ENCODE measurements at regions not wholly inside any gene's neighbourhood (a gene's known extent, or its start where the extent isn't known, plus 50 kb on each side); places are given as distances from the start of the nearest gene placed in this dataset.

DNA sequence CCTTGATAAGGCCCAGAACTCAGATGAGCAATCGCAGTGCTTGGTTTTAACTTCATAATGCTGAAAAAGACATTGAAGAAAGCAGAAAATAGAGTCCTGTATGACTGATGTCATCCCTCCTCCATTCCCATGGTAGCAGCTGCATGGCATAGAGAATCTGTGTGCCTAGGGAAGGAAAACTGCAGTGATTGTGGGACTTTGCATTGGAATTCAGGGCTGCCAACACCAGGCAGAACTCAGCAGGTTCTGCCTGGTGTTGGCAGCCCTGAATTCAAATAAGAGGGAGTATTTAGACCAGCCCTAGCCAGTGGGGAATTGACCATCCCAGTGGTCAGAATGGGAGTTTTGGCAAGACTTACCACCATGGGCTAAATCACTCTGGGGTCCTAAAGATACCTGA lies 1016.0 kb downstream of the FAM181B start:
- no peaks in the 10 kb centered on the region for H3K9me3 ChIP-seq (ENCODE audit: low read length)
- no peak overlapping the region for H3K4me3 ChIP-seq (ENCODE audit: low read depth in 1 of 2, low read length in 2 of 2)
- no peak overlapping the region for H3K9ac ChIP-seq (ENCODE audit: low read length)
- H3K4me1 ChIP-seq (ENCODE audit: insufficient read depth, low read length), result no peaks in the 10 kb centered on the region
- no peak overlapping the region for H3K27ac ChIP-seq (ENCODE audit: low read depth, low read length)
- H3K27me3 ChIP-seq (ENCODE audit: control insufficient read depth in 1 of 2, insufficient read depth in 2 of 2, low read length in 2 of 2), result no peaks in the 10 kb centered on the region
- no peaks in the 10 kb centered on the region for H3K36me3 ChIP-seq (ENCODE audit: insufficient read depth, low read length)

DNA sequence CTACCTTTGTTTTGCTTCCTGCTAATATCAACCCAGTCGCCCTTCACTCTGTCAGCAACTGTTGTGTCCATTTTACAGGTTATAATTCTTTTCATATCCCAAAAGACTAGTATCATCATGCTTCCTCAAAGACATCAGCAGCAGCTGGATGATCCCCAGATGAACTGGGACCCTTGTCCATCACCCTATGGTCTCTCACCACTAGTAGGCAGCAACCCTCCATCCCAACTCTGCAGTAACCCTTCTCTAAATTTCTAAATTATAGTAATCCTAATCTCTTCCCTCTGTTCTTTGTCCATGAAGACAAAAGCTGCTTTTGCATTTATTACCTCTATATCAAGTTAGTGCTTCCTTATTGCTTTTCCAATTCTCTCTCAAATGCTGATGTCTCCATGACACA lies 1025.8 kb downstream of the FAM181B start:
- no peaks in the 10 kb centered on the region for H3K36me3 ChIP-seq (ENCODE audit: insufficient read depth, low read length)
- H3K27me3 ChIP-seq (ENCODE audit: control insufficient read depth in 1 of 2, insufficient read depth in 2 of 2, low read length in 2 of 2), result no peaks in the 10 kb centered on the region
- H3K4me3 ChIP-seq (ENCODE audit: low read depth in 1 of 2, low read length in 2 of 2), result no peak overlapping the region
- no peak overlapping the region for H3K27ac ChIP-seq (ENCODE audit: low read depth, low read length)
- H3K9ac ChIP-seq (ENCODE audit: low read length), result no peak overlapping the region
- H3K9me3 ChIP-seq (ENCODE audit: low read length), result no peaks in the 10 kb centered on the region
- no peaks in the 10 kb centered on the region for H3K4me1 ChIP-seq (ENCODE audit: insufficient read depth, low read length)

DNA sequence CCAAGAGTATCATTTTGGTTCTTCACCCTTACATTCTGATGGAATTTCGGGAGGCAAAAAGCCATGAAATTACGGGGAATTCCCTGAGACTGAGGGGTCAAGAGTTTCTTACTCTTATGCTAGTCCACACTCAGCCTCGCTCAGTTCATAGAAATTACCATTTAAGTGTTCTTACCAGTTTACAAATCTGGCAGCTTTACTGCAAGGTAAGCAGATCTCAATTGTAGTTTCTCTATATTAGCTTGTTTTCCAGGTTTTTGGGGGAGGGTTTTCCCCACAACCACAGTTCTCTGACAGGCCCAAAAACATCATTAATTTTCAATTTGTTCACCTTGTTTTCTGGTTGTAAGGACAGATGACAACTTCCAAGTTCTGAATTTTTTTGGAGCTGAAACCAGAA lies 1028.4 kb downstream of the FAM181B start:
- no peaks in the 10 kb centered on the region for H3K9me3 ChIP-seq (ENCODE audit: low read length)
- H3K4me1 ChIP-seq (ENCODE audit: insufficient read depth, low read length), result no peaks in the 10 kb centered on the region
- H3K27me3 ChIP-seq (ENCODE audit: control insufficient read depth in 1 of 2, insufficient read depth in 2 of 2, low read length in 2 of 2), result no peaks in the 10 kb centered on the region

DNA sequence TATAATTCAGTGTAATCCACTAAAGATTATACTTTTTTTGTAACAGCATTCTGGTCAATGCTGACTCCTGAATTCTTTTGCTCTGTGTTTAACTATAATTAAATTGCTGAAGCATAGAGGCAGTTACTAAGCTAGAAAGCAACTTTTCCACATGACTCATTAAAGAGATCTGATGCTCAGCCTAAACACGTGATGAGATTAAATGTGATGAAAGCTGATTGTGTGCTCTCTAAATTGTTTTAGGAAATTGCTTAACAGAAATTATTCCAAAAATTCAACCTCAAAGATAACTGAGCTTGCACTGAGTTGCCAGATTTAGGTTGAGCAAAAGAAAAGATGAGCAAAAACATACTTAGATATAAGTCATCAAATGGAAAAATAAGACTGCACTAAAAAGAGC lies 1033.6 kb downstream of the FAM181B start:
- H3K9ac ChIP-seq (ENCODE audit: low read length), result no peak overlapping the region
- H3K27me3 ChIP-seq (ENCODE audit: control insufficient read depth in 1 of 2, insufficient read depth in 2 of 2, low read length in 2 of 2), result no peaks in the 10 kb centered on the region
- H3K9me3 ChIP-seq (ENCODE audit: low read length), result no peaks in the 10 kb centered on the region
- H3K36me3 ChIP-seq (ENCODE audit: insufficient read depth, low read length), result no peaks in the 10 kb centered on the region
- no peak overlapping the region for H3K4me3 ChIP-seq (ENCODE audit: low read depth in 1 of 2, low read length in 2 of 2)
- H3K27ac ChIP-seq (ENCODE audit: low read depth, low read length), result no peak overlapping the region
- H3K4me1 ChIP-seq (ENCODE audit: insufficient read depth, low read length), result no peaks in the 10 kb centered on the region

More for the DNA sequence above, 1028.4 kb downstream of the FAM181B start:
- Histone ChIP-seq H3K9ac (ENCODE audit: low read length) (no peak overlapping the region), H3K27ac (ENCODE audit: low read depth, low read length) (no peak overlapping the region), H3K4me3 (ENCODE audit: low read depth in 1 of 2, low read length in 2 of 2) (no peak overlapping the region), H3K36me3 (ENCODE audit: insufficient read depth, low read length) (no peaks in the 10 kb centered on the region)

DNA sequence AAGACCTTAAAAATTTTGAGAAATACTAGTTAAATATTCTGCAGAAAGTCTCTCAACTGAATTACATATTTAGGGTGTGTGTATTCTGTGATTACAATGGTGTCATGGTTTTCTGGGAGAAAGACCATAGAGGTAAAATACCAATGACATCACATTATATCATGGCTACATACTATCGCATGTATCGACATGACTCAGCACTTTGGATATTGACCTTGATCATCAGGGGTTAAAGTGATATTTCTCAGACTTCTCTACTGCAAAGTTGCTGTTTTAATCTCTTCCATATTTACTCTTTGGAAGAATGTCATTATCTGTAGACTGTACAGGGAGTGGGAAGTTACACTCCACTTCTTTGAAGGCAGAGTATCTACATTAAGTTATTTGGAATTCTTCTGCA lies 1046.6 kb downstream of the FAM181B start:
- Histone ChIP-seq H3K36me3 (ENCODE audit: insufficient read depth, low read length) (no peaks in the 10 kb centered on the region), H3K27ac (ENCODE audit: low read depth, low read length) (no peak overlapping the region), H3K9ac (ENCODE audit: low read length) (no peak overlapping the region), H3K4me1 (ENCODE audit: insufficient read depth, low read length) (no peaks in the 10 kb centered on the region), H3K9me3 (ENCODE audit: low read length) (no peaks in the 10 kb centered on the region), H3K27me3 (ENCODE audit: control insufficient read depth in 1 of 2, insufficient read depth in 2 of 2, low read length in 2 of 2) (no peaks in the 10 kb centered on the region), H3K4me3 (ENCODE audit: low read depth in 1 of 2, low read length in 2 of 2) (no peak overlapping the region)

DNA sequence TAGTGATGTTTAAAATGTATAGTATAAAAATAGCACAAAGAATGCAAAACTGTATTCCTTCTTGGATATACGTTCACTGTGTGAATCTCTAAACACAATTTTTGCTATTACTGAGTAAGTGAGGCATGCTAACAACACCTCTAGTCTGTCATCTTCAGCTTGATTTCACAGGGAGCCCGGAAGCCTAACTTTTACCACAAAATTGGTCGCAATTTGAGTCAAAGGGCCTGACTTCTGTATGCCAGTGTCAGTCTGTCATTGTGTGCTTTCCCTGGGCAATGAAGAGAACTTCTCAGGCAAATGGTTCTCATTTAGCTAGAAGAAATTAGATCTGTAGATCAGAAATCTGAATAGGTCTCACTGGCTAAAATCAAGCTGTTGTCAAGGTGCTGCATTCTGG lies 1059.5 kb downstream of the FAM181B start:
- Histone ChIP-seq H3K36me3 (ENCODE audit: insufficient read depth, low read length) (no peaks in the 10 kb centered on the region), H3K27me3 (ENCODE audit: control insufficient read depth in 1 of 2, insufficient read depth in 2 of 2, low read length in 2 of 2) (no peaks in the 10 kb centered on the region), H3K27ac (ENCODE audit: low read depth, low read length) (no peak overlapping the region), H3K4me3 (ENCODE audit: low read depth in 1 of 2, low read length in 2 of 2) (no peak overlapping the region), H3K9me3 (ENCODE audit: low read length) (no peaks in the 10 kb centered on the region), H3K4me1 (ENCODE audit: insufficient read depth, low read length) (no peaks in the 10 kb centered on the region), H3K9ac (ENCODE audit: low read length) (no peak overlapping the region)

DNA sequence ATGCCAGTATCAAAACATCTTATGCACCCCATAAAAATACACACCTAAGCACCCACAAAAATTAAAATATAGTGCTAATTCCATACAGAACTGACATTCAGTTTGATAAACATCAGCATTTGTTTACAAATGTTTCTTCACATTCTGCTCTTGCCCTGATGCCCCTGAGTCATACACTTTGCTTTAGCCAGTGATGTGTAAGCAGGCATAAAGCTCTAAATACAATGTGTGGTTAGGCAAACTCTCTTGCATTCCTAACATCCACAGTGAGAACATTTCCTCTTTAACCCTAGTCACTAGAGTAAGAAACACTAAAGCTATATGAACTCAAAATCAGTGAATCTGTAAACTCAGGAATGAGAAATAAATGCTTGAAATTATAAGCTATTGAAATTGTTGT lies 1060.7 kb downstream of the FAM181B start:
- H3K9ac ChIP-seq (ENCODE audit: low read length), result no peak overlapping the region
- H3K27ac ChIP-seq (ENCODE audit: low read depth, low read length), result no peak overlapping the region
- H3K9me3 ChIP-seq (ENCODE audit: low read length), result no peaks in the 10 kb centered on the region
- no peaks in the 10 kb centered on the region for H3K4me1 ChIP-seq (ENCODE audit: insufficient read depth, low read length)
- H3K27me3 ChIP-seq (ENCODE audit: control insufficient read depth in 1 of 2, insufficient read depth in 2 of 2, low read length in 2 of 2), result no peaks in the 10 kb centered on the region
- H3K36me3 ChIP-seq (ENCODE audit: insufficient read depth, low read length), result no peaks in the 10 kb centered on the region
- no peak overlapping the region for H3K4me3 ChIP-seq (ENCODE audit: low read depth in 1 of 2, low read length in 2 of 2)

DNA sequence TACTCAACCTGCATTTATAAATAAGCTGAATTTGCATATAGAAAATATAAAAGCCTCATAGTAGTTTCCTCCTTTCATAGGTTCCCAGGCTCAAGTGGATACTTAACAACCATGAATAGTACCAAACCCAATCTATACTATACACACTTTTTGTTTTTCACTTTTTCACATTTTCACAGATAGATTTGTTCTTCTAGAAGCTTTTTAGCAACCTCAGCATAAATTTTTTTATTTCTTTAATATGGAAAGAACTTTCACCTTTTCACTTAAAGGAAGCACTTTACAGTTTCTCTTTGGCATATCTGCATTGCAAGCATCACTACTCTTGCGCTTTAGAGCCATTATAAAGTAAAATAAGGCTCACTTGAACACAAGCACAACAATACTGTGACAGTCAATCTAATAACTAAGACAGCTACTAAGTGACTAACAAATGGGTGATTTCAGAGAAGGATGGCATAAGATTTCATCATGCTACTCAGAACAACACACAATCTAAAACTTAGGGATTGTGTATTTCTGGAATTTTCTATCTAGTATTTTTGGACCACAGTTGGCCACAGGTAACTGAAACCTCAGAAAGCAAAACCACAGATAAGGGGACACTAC lies 1063.6 kb downstream of the FAM181B start:
- no peaks in the 10 kb centered on the region for H3K27me3 ChIP-seq (ENCODE audit: control insufficient read depth in 1 of 2, insufficient read depth in 2 of 2, low read length in 2 of 2)

DNA sequence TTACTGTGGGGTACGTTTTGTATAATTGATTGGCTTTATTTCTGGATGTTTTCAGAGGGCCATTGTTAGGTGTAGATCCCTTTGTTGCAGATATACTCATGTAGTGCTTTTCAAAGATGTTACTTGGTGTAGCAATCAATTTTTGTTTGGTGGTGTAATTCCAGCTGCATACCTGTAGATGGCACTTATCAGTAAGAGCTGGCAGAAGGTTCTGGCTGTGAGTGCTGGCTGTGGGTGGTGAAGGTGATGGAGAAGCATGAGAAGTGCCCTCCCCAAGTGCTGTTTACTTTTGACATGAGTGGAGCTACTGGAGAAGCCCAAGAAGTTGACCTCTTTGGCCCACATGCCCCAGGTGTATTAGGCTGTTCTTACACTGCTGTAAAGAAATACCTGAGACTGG lies 1074.9 kb downstream of the FAM181B start:
- H3K4me3 ChIP-seq (ENCODE audit: low read depth in 1 of 2, low read length in 2 of 2), result no peak overlapping the region
- no peaks in the 10 kb centered on the region for H3K4me1 ChIP-seq (ENCODE audit: insufficient read depth, low read length)
- no peaks in the 10 kb centered on the region for H3K27me3 ChIP-seq (ENCODE audit: control insufficient read depth in 1 of 2, insufficient read depth in 2 of 2, low read length in 2 of 2)
- H3K36me3 ChIP-seq (ENCODE audit: insufficient read depth, low read length), result no peaks in the 10 kb centered on the region
- H3K27ac ChIP-seq (ENCODE audit: low read depth, low read length), result no peak overlapping the region
- no peaks in the 10 kb centered on the region for H3K9me3 ChIP-seq (ENCODE audit: low read length)
- H3K9ac ChIP-seq (ENCODE audit: low read length), result no peak overlapping the region

More for the DNA sequence above, 1063.6 kb downstream of the FAM181B start:
- Histone ChIP-seq H3K27ac (ENCODE audit: low read depth, low read length) (no peak overlapping the region), H3K9ac (ENCODE audit: low read length) (no peak overlapping the region), H3K9me3 (ENCODE audit: low read length) (no peaks in the 10 kb centered on the region), H3K4me1 (ENCODE audit: insufficient read depth, low read length) (no peaks in the 10 kb centered on the region), H3K4me3 (ENCODE audit: low read depth in 1 of 2, low read length in 2 of 2) (no peak overlapping the region), H3K36me3 (ENCODE audit: insufficient read depth, low read length) (no peaks in the 10 kb centered on the region)

DNA sequence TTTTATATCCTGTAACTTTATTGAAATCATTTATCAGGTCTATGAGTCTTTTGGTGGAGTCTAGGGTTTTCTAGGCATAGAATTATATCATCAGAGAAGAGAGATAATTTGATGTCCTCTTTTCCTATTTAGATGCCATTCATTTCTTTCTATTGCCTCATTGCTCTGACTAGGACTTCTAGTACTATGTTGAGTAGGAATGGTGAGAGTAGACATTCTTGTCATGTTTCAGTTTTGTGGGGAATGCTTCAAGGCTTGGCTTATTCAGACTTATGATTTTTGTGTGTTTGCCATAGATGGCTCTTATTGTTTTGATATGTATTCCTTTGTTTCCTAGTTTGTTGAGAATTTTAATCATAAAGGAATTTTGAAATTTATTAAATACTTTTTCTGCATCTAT lies 1078.3 kb downstream of the FAM181B start:
- no peak overlapping the region for H3K9ac ChIP-seq (ENCODE audit: low read length)
- no peaks in the 10 kb centered on the region for H3K36me3 ChIP-seq (ENCODE audit: insufficient read depth, low read length)
- H3K9me3 ChIP-seq (ENCODE audit: low read length), result no peaks in the 10 kb centered on the region
- no peaks in the 10 kb centered on the region for H3K4me1 ChIP-seq (ENCODE audit: insufficient read depth, low read length)
- no peak overlapping the region for H3K27ac ChIP-seq (ENCODE audit: low read depth, low read length)
- no peak overlapping the region for H3K4me3 ChIP-seq (ENCODE audit: low read depth in 1 of 2, low read length in 2 of 2)
- H3K27me3 ChIP-seq (ENCODE audit: control insufficient read depth in 1 of 2, insufficient read depth in 2 of 2, low read length in 2 of 2), result no peaks in the 10 kb centered on the region

DNA sequence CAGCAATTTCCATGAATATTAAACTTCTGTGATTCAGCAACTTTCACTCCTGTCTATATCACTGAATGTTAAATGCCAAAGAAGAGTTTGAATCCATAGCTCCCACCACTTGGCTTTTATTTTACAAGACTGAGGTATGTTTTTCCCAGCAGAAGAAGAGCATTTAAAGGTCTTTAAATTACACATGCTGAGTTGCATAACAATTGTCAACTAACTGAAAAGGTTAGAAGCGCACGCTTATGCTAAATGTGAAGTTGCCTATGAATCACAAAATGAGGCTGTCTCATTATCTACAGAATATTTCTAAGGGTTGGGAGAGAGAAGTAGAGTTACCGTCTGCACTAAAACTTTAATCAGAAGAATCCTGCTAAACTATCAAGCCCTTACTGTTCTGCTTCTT lies 1086.3 kb downstream of the FAM181B start:
- no peak overlapping the region for H3K9ac ChIP-seq (ENCODE audit: low read length)
- H3K9me3 ChIP-seq (ENCODE audit: low read length), result no peaks in the 10 kb centered on the region
- no peaks in the 10 kb centered on the region for H3K4me1 ChIP-seq (ENCODE audit: insufficient read depth, low read length)
- no peaks in the 10 kb centered on the region for H3K36me3 ChIP-seq (ENCODE audit: insufficient read depth, low read length)
- H3K27me3 ChIP-seq (ENCODE audit: control insufficient read depth in 1 of 2, insufficient read depth in 2 of 2, low read length in 2 of 2), result no peaks in the 10 kb centered on the region
- no peak overlapping the region for H3K4me3 ChIP-seq (ENCODE audit: low read depth in 1 of 2, low read length in 2 of 2)
- H3K27ac ChIP-seq (ENCODE audit: low read depth, low read length), result no peak overlapping the region

DNA sequence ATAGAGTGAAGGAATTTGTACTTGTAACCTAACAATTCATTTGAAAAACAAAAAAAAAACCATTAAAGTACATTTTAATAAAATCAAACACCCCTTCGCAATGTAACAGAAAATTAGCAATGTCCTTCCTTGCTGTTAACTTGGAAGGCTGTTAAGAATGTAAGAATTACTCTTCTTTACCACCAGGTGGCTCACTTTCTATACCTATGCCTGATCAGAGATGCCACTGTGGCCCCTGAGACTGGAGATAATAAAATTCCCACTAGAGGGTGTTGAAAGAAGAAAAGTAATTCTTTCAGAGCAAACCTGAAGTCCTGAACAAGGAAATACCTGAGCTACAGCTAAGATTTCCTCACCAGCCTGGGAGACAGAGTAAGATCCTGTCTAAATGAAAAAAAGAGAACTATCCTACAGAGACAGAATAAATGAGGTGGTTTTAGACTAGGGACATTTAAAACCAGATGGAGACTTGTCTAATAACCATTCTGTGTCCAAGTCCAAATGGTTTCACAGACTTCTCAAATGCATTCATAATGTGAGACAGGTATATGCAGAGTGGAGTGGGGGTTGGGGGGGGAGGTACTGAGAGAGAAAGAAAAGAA lies 1089.3 kb downstream of the FAM181B start:
- H3K36me3 ChIP-seq (ENCODE audit: insufficient read depth, low read length), result no peaks in the 10 kb centered on the region

More for the DNA sequence above, 1089.3 kb downstream of the FAM181B start:
- H3K27me3 ChIP-seq (ENCODE audit: control insufficient read depth in 1 of 2, insufficient read depth in 2 of 2, low read length in 2 of 2), result no peaks in the 10 kb centered on the region
- no peak overlapping the region for H3K4me3 ChIP-seq (ENCODE audit: low read depth in 1 of 2, low read length in 2 of 2)
- H3K4me1 ChIP-seq (ENCODE audit: insufficient read depth, low read length), result no peaks in the 10 kb centered on the region
- H3K9me3 ChIP-seq (ENCODE audit: low read length), result no peaks in the 10 kb centered on the region
- H3K9ac ChIP-seq (ENCODE audit: low read length), result no peak overlapping the region
- no peak overlapping the region for H3K27ac ChIP-seq (ENCODE audit: low read depth, low read length)

Measured in muscle layer of colon (tissue), 2 donors.